ENCODE measurements at regions not wholly inside any gene's neighbourhood (a gene's known extent, or its start where the extent isn't known, plus 50 kb on each side); places are given as distances from the start of the nearest gene placed in this dataset.

- TF ChIP-seq, protein P1, sequence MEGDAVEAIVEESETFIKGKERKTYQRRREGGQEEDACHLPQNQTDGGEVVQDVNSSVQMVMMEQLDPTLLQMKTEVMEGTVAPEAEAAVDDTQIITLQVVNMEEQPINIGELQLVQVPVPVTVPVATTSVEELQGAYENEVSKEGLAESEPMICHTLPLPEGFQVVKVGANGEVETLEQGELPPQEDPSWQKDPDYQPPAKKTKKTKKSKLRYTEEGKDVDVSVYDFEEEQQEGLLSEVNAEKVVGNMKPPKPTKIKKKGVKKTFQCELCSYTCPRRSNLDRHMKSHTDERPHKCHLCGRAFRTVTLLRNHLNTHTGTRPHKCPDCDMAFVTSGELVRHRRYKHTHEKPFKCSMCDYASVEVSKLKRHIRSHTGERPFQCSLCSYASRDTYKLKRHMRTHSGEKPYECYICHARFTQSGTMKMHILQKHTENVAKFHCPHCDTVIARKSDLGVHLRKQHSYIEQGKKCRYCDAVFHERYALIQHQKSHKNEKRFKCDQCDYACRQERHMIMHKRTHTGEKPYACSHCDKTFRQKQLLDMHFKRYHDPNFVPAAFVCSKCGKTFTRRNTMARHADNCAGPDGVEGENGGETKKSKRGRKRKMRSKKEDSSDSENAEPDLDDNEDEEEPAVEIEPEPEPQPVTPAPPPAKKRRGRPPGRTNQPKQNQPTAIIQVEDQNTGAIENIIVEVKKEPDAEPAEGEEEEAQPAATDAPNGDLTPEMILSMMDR (IDR thresholded peaks at IDR 0.05) = no peak
- TF ChIP-seq POLR2A (IDR thresholded peaks at IDR 0.05) = no peak
These were observed 464.0 kb downstream of the EIPR1 start for GRCh38 chr2:2913601-2914120.

Data from thyroid gland (tissue), 4 donors.